GM19240 (cell line): ENCODE measurements at regions not wholly inside any gene's neighbourhood (a gene's known extent, or its start where the extent isn't known, plus 50 kb on each side); places are given as distances from the start of the nearest gene placed in this dataset.
"Not testable (repeated sequence)": the region's sequence is repeated elsewhere in the genome, so short reads cannot be mapped to it uniquely, and the experiment has no call there.

Experiments
- DNase-seq: peaks from one replicate; pipeline ENCODE4 v3.0.0; 2011; ENCODE audit warnings: low spot score; ENCODE audit not compliant: insufficient read length

DNA sequence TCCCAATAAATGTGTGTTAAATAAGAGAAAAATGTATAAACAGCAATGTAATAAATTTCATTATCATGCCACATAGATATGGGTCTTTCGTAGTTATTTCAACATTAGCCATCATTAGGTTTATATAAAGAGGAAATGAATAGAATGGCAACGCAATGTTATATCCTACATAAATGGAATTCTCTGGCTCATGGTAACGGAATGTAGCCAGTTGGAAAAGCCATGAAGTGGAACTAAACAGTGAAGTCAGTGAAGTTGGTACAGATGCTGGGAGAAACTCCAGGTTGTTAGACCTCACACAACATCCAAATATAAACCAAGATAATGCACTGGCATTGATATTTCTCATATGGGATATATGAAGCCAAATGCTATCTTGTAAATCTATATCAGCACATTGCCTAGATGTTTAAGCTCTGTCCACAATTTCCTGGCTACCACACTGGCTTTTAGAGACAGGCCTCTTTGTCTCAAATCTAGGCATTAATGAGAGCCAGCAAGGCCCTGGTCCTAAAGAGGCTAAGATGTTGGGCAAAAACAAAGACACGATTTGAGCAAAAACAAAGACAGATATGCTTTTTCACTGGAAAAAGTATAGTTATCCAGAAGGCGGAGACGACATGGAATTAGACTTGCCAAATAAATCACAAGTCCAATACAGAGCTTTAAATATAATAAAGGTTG is 861.0 kb downstream of the RPS29 start:
- DNase-seq, result no peak

DNA sequence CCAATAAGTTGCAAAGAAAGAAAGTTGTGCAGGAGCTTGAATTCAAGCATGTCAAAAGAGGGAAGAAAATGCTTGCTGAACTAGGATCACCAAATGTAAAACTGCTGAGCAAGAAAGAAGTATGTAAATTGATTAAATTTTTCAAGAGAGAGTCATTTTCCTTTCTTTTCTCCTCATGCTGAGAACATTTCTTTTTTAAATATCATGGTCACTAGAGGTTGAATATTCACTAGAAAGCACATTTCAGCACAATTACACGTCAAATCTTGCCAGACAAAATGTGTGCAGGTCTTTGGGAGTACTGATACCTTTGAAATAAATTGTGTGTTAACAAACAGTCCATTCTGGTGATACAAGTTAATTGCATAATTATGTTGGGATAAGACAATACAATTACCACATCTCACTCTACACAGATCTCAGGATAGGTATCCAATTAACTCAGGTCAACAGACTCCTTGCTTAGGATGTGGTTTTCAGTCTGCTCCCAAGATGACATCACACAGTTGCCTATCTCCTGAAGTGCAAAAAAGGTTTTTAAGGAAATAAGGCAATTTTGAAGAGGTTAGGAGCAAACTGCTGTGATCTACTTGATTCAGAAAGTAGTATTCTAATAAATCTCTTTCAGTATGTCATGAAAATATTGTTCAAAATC is 862.2 kb downstream of the RPS29 start:
- DNase-seq, result no peak

DNA sequence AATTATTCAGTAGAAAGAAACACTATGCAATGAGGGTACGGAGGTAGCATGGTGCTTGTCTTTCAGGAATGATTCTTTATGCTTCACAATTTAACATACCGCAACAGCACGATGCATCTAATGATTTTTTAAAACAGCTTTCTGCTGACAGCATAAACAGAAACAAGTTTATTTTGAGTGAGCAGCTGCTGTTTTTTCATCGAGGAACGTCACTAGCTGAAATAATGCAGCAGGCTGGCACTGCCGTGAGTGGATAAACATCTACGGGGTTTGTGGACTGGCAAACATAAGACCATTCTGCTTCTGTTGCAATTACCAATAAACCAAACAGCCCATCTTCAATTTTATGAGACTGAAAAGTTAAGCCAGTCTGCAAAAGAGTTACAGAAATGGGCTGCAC is 871.8 kb downstream of the RPS29 start:
- DNase-seq, result no peak

DNA sequence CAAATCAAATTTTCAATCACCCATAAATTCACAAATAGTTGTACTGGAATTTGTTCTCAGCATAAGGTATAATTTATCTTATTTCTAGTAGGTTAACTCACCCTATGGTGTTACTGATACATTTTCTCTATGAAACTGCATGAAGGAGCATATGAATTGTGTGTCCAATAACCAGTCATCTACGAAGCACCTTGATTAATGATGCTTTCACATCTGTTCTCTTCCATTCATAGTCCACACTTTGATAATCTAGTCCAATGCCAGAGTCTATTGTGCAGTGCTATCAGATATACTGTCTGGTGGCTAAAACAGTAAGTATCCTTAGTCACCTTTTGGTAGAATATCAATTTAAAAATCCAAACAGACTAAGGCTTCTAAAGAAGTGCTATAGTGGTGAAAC is 876.0 kb downstream of the RPS29 start:
- DNase-seq, result no peak

DNA sequence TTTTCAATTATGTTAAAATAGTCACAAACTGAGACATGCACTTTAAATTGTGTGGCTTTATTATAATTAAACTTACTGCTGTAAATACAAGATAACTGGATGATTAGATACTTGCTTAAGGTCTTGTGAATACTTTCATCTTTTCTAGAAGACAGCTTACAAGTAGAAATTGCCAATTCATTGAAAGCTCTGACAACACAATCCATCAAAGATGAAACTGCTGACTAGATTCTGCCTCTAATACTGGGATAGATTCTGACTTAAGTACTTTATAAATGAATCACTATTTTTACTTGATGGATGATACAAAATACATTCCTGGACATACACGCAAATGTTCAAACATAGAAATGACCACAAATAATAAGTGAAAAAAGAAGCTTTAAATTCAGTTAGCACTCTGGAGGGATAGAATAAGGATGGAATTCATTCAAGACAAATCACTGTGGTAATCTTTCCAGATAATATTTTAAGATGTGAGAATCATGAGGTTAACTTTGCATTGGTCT is 876.8 kb downstream of the RPS29 start:
- no peak for DNase-seq

DNA sequence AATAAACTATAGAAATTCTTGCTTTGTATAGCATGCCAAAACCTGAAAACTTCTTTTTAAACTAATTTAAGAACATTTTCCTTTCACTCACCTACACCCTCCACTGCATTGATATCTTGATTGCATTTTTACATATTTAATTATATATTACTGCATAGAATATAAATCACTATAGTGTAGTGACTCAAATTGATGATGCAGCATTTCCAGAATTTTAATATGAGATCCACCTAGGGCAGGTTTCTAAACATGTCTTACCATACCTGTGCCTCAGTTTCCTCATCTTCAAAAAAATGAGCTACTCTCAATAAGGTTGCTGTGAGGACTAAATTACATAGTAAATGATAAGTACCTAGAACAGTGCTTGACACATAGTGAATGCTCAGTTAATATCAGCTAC is 881.5 kb downstream of the RPS29 start:
- no peak for DNase-seq

DNA sequence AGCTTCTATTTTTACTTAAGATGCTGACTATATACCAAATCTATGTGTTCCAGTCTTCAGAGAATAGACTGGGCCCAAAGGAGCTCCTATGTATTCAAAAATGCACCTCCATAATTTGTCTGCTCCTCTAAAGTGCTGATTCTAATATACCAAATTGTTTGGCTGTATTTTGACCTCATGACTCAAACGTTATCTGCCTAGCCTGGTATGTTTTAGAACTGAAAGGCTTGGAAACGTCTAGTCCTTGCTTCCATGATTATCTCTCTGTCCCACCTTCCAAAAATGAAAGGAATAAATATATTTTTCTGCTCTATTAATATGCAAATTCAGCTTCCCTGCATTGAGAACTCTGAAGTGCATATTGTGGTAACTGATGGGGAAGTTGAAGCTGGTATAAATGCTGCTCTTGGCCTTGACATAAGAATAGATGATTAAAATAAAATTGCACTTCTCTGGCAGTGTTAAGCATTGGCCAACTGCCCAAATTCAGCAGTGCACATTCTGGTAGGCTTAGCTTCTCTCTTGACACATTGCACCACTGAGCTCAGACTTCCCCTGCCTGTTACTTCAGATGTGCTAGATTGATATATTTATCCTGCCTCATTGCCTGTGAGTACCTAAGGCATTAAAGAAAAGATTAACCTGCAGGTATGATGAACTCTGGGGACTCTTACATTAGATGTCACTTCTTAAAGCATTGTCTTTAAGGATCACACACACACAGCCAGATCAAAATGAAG is 882.3 kb downstream of the RPS29 start:
- DNase-seq, result no peak

DNA sequence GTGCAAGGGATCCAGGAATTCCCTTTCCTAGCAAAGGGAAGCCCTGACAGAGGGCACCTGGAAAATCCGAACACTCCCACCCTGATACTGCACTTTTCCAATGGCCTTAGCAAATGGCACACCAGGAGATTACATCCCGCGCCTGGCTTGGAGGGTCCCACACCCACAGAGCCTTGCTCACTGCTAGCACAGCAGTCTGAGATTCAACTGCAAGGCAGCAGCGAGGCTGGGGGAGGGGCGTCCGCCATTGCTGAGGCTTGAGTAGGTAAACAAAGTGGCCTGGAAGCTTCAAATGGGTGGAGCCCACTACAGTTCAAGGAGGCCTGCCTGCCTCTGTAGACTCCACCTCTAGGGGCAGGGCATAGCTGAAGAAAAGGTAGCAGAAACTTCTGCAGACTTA is 888.8 kb downstream of the RPS29 start:
- DNase-seq, result not testable (repeated sequence)

DNA sequence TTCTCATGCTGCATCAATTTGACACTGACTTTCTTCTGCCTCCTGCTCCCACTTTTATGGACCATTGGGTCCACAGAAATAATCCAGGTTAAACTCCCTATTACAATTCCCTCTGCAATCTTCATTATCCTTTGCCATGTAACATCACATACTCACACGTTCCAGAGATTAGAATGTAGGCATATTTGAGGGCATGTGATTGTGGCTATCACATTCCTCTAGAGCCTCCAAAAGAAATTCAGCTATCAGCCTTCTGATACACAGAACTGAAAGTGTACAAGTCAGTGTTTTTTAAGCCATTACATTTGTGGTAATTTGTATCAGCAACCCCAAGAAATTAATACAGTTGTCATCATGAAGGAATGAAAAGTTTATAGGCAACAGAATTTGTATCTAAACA is 892.4 kb downstream of the RPS29 start:
- no peak for DNase-seq

DNA sequence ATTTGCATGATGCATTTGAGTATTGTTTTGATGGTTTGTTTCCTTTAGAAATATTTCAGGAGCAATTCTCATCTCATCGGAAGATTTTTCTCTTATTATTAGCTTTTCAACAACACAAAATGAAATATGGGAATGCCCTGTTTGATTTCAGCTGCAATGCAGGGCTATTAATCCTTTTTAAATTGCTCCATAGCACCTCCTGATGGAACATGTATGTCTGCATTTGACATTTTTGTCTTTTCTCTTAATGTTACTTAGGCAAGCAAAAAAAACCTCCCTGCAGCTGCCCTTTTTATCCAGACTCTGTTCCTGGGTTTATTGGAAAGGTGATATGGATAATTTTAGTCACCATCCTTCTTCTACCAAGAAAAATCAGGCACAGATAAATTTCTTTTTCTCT is 895.8 kb downstream of the RPS29 start:
- DNase-seq, result no peak

DNA sequence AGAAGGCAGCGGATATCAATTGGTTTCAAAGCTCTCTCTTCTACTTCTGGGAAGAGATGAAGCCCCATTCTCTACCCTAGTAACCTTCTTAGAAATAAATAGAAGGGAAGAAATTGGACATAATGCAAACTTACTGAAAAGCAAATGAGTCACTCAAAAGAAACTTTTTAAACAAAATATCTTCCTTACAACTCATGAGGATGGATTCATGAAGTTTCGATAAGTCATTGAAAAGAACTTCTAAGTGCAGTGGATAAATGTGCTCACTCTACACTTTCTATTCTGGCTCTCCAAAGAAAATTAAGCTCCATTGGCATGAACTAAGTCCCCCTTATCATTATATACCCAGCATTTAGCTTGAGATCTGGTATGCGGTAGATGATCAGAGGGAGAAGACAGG is 899.5 kb downstream of the RPS29 start:
- DNase-seq, result no peak

DNA sequence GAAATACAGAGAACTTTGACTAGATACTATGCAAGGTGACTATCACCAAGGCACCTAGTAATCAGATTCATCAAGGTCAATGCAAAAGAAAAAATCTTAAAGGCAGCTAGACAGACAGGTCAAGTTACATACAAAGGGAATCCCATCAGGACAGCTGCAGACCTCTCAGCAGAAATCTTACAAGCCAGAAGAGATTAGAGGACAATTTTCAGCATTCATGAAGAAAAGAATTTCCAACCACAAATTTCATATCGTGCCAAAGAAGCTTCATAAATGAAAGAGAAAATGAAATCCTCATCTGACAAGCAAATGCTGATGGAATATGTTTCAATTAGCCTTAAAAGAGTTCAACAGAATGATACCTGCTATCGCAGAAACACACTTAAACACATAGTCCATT is 913.7 kb downstream of the RPS29 start:
- DNase-seq, result no peak

DNA sequence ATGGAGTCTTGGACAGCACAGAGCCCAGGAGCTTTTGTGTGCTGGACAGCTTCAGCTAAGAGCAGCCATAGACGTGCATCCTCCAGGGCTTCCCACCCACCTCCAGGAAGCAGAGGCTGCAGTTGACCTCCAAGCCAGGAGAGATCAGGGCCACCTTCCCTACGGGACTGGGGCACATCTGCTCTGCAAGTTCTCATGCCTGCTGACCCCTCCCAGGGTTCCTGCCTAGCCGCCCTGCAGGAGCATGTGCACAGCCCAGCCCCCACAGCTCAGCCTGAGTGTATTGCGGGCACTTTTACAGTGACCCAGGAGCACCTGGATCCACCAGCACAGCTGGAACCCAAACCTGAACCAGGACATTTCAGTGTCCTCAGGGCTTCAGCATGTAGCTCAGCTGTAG is 915.2 kb downstream of the RPS29 start:
- no peak for DNase-seq

DNA sequence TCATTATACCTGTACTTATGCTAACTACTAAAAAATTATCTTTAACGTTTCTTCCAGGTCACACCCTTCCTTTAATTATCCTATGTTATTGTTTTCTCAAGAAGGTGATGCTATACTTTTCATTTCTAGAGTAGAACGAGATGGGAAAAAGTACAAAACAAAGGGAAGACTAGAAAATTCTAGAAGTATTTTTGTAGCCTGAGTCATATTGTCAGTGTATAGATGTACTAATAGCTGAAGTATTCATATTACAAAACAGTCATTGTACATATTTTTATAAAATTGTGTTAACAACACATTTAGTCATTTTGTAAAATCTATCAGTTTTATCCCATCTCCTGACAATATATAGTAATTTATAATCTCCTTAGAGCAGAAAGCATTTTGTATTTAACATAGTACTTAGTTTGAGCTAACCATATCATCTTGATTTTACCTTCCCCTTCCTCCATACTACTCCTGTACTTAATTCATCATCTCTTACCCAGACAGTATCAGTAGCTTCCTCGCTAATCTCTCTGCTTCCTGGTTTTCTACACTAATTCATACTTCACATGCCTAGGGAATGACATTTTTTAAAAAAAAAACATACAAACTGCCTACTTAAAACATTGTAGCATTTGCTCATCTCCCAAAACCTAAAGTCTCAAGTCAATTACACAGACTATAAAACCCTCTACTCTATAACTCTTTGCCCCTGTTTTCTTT is 920.9 kb downstream of the RPS29 start:
- no peak for DNase-seq

DNA sequence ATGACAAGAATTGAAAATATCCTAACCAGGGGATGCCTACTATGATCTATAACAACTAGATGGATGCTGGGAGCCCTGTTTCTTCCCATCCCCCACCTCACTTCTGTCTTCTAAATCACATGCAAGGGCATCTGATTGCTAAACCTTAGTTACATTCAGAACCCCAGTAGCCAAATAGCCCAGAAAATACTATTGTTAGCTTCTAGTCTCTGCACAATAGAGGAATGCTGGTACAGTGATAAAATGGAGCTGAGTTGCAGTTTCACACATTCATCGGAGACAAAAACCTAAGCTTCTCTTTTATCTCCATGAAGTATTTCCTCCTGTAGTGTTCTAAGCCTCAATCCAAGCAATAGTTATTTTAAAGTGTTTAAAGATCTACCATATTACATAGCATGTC is 942.9 kb downstream of the RPS29 start:
- DNase-seq, result no peak

DNA sequence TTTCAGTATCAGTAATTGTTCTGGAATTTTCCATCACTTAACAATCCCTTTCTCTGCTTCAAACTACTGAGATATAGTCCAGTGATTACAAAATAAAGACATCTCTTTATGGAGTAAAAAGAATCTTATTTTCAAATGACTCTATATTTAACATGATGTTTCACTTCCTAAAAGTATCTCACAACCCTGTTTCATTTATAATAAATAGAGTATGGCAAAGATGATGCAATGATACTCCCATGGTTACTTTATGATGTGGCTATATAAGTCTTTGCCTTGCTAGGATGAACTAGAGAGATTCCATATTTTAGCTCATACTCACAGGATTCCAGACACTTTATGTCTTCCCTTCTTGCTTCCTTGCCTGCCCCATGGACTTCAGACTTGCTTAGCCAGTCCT is 953.5 kb upstream of the MDGA2 start:
- no peak for DNase-seq

DNA sequence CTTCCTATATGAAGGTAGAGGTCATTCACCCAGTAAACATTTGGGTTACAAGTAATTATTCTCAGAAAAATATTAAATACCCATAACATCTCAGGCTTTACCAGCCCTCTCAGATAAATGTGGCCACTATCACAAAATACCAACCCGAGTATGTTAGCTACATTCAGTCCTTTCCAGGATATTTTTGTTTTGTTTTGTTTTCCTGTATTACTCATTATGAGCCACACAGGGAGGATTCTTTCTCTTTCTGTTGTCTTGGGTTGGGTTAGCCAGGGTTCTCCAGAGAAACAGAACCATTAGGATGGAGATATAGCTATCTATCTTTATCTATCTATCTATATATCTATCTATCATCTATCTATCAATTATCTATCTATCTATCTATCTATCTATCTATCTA is 947.6 kb upstream of the MDGA2 start:
- no peak for DNase-seq

DNA sequence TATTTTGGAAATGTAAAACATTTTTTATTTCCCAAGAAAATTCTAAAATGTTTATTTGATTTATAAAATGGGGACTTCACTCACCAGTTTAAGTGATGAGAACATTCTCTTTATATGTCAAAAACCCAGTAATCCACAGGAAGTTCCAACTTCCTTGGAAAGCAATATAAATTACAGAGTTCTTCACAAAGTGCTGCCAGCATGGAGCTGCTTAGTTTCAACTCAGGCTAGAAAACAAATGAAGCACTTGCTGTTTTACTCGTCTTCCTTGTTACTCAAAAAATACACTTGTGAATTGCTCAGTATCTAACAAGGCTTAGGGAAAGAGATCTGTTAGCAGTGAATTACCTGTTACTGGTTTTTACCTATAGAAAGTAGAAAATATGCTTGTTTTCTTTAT is 942.7 kb upstream of the MDGA2 start:
- DNase-seq, result no peak

DNA sequence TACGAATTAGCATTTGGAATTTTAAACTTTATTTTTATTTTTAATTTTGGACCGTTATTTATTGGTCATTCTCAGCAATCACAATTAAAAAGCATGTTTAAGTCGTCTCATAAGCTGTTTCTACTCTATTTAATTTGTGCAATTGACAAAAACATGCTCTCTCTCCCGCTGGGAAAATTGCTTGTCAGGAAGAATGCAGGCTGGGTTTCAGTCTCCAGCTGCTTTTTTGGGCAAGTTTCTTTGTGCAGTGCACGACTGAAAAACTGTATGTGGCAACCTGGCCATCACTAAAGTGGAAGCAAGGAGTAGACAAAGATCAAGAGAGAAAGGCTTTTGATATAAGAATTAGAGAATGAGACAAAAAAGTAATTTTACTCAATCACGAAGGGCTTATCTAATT is 941.5 kb upstream of the MDGA2 start:
- DNase-seq, result no peak

DNA sequence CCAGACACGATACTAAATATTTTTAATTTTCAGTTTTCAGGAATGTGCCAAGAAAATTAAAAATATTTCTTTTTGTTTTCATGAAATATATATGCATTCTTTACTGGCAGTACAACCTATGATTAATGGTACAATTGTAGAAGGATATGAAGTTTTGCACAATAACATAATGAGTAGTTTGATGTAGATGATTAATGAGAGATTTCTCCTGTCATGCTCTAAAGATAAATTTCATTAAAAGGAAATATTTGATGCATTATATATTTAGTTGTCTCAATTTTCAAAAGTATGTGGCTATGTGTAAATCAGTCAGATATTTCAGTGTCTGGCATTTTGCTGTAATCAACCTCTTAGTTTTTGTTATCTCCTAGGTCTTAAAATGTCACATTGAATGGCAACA is 940.2 kb upstream of the MDGA2 start:
- DNase-seq, result no peak

DNA sequence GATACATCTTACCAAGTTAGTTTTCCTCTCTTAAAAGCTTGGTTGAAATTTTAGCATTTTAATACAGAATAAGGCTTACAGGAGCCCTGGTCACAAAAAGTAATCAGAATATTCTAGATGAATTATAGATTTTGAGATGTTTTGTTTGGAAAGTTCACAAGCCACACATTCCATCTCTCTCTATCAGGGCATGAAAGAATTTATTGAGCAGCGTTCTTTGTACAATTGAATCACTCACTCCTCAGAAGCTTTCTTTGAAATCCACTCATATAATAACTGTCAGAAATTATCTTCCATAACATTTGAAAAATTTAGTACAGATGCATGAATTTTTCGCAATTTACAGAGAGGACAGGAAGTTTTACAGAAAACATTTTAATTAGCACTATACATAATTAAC is 938.6 kb upstream of the MDGA2 start:
- no peak for DNase-seq

DNA sequence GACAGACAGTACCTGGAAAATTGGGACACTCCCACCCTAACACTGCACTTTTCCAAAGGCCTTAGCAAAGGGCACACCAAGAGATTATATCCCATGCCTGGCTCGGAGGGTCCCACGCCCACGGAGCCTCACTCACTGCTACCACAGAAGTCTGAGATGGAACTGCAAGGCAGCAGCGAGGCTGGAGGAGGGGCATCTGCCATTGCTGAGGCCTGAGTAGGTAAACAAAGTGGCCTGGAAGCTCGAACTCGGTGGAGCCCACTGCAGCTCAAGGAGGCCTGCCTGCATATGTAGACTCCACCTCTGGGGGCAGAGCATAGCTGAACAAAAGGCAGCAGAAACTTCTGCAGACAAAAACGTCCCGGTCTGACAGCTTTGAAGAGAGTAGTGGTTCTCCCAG is 931.6 kb upstream of the MDGA2 start:
- DNase-seq, result not testable (repeated sequence)
